HepG2 (cell line): ENCODE measurements at regions not wholly inside any gene's neighbourhood (a gene's known extent, or its start where the extent isn't known, plus 50 kb on each side); places are given as distances from the start of the nearest gene placed in this dataset.

Source experiments
- ATAC-seq: fragments of 200-7000 bp; cut with Tn5 transposase; 3 replicates; pipeline ENCODE4 v1.9.1; 2020; ENCODE audit warnings: mild to moderate bottlenecking, moderate library complexity
- BruUV-seq: library from RNA; stranded (reverse); fragments of 400-500 nt; replicated peaks from 2 replicates; lab custom pipeline; 2021; lab: Mats Ljungman, UMichigan
- CTCF ChIA-PET: fragments of 300-600 bp; formaldehyde crosslinking; extraction: SDS; loops from one replicate; lab custom pipeline; 2021; ENCODE audit warnings: low total read pairs, inconsistent platforms, low intra/inter-chr PET ratio; lab: Yijun Ruan, JAX
- POLR2A ChIA-PET: fragments of 350-600 bp; sonication (Branson Sonifier 250); formaldehyde crosslinking; loops from one replicate; lab custom pipeline; 2020; ENCODE audit warnings: antibody characterized with exemption, inconsistent platforms; lab: Yijun Ruan, JAX
- DNase-seq: peaks from one replicate; pipeline ENCODE4 v3.0.0-alpha.2; 2015; ENCODE audit warnings: low spot score
- FAIRE-seq: peaks from 3 replicates; lab custom pipeline; 2011; peaks lifted over from hg19 to GRCh38; lab: Jason Lieb, UNC
- H2AFZ ChIP-seq: one replicate; pipeline ENCODE4 v1.6.1; 2011; ENCODE audit warnings: low read length, inconsistent platforms
- H3K27ac ChIP-seq: fragments of 300-600 bp; 3 replicates; pipeline ENCODE4 v1.8.0; 2011; ENCODE audit warnings: mixed run types, mild to moderate bottlenecking, mixed read lengths, low read length, inconsistent platforms; ENCODE audit not compliant: insufficient read depth; ENCODE audit errors: extremely low read length
- H3K27me3 ChIP-seq, 2 experiments: fragments of 200-600 bp in 1 of 2; 2 replicates in 1 of 2; 3 replicates in 1 of 2; pipeline versions ENCODE4 v1.6.0 to v1.8.0; 2011; ENCODE audit warnings: low read length in 2 of 2, mild to moderate bottlenecking in 2 of 2, moderate library complexity in 2 of 2, inconsistent platforms in 1 of 2; ENCODE audit not compliant: insufficient read depth in 2 of 2, control insufficient read depth in 1 of 2
- H3K36me3 ChIP-seq, 2 experiments: fragments of 200-600 bp in 1 of 2; replicated peaks in 1 of 2; 2 replicates in 1 of 2; 3 replicates in 1 of 2; pipeline versions ENCODE4 v1.5.1 to v1.8.0; 2011; ENCODE audit warnings: low read length in 2 of 2, inconsistent platforms in 1 of 2; ENCODE audit not compliant: insufficient read depth in 2 of 2, control insufficient read depth in 1 of 2
- H3K4me1 ChIP-seq: 2 replicates; pipeline ENCODE4 v1.5.1; 2012; ENCODE audit warnings: low read length, inconsistent platforms; ENCODE audit not compliant: insufficient read depth
- H3K4me2 ChIP-seq: 2 replicates; pipeline ENCODE4 v1.6.0; 2011; ENCODE audit warnings: low read depth, low read length, inconsistent platforms
- H3K4me3 ChIP-seq, 3 experiments: fragments of 200-600 bp in 1 of 3; sonication (generic), shearing (Covaris generic) in 1 of 3; replicated peaks in 1 of 3; 2 replicates each; pipeline ENCODE4 v1.5.1; 2011 to 2016; ENCODE audit warnings: low read length in 3 of 3, inconsistent platforms in 2 of 3, low read depth in 2 of 3, mild to moderate bottlenecking in 2 of 3, control low read depth in 1 of 3, mixed read lengths in 1 of 3; ENCODE audit not compliant: insufficient read depth in 1 of 3
- H3K79me2 ChIP-seq: one replicate; pipeline ENCODE4 v1.6.1; 2011; ENCODE audit warnings: low read length, inconsistent platforms; ENCODE audit not compliant: insufficient read depth
- H3K9ac ChIP-seq: 2 replicates; pipeline ENCODE4 v1.6.0; 2011; ENCODE audit warnings: mild to moderate bottlenecking, low read depth, low read length, inconsistent platforms; ENCODE audit not compliant: insufficient read depth
- H3K9me3 ChIP-seq: 2 replicates; pipeline ENCODE4 v1.5.1; 2012; ENCODE audit warnings: mild to moderate bottlenecking, low read length
- H4K20me1 ChIP-seq: 2 replicates; pipeline ENCODE4 v1.6.0; 2011; ENCODE audit warnings: inconsistent platforms, mild to moderate bottlenecking, low read length, moderate library complexity; ENCODE audit not compliant: insufficient read depth
- CCDC6 ChIP-seq: sonication (generic); formaldehyde crosslinking; IDR thresholded peaks from 2 replicates; pipeline ENCODE4 v1.8.1; 2022; ENCODE audit warnings: mild to moderate bottlenecking, missing genetic modification reagents, moderate library complexity
- GATA4 ChIP-seq: sonication (generic); IDR thresholded peaks from 2 replicates; pipeline ENCODE4 v1.6.1; 2016; ENCODE audit warnings: antibody characterized with exemption, low read depth, borderline replicate concordance
- HNRNPUL1 ChIP-seq: fragments of 200-400 bp; formaldehyde crosslinking; IDR thresholded peaks from 2 replicates; pipeline ENCODE4 v1.6.1; 2017; ENCODE audit warnings: low read depth, mild to moderate bottlenecking, low read length, moderate library complexity
- MAFK ChIP-seq, 2 experiments: IDR thresholded peaks in 1 of 2; conservative IDR thresholded peaks in 1 of 2; 2 replicates each; pipeline ENCODE4 v1.6.1; 2011; ENCODE audit warnings: improper control_type of control experiment in 2 of 2, low read length in 2 of 2
- NFE2 ChIP-seq: sonication (generic); formaldehyde crosslinking; IDR thresholded peaks from 2 replicates; pipeline ENCODE4 v1.4.0; 2020; ENCODE audit warnings: missing genetic modification reagents
- NR2F1 ChIP-seq, 2 experiments: fragments of 450-650 bp in 1 of 2; formaldehyde crosslinking in 1 of 2; IDR thresholded peaks; 2 replicates each; pipeline versions ENCODE4 v1.5.0 to v1.6.1; 2016 to 2020; ENCODE audit warnings: mild to moderate bottlenecking in 1 of 2, missing compliant biosample characterization in 1 of 2, missing genetic modification reagents in 1 of 2, moderate library complexity in 1 of 2
- PCBP1 ChIP-seq: fragments of 200-400 bp; formaldehyde crosslinking; IDR thresholded peaks from 2 replicates; pipeline ENCODE4 v1.6.1; 2017; ENCODE audit warnings: mild to moderate bottlenecking, low read depth, low read length, borderline replicate concordance
- RBFOX2 ChIP-seq: fragments of 200-400 bp; formaldehyde crosslinking; IDR thresholded peaks from 2 replicates; pipeline ENCODE4 v1.6.1; 2017; ENCODE audit warnings: low read depth, mild to moderate bottlenecking, low read length
- SETDB1 ChIP-seq: sonication (generic); formaldehyde crosslinking; IDR thresholded peaks from 2 replicates; pipeline ENCODE4 v1.5.1; 2020; ENCODE audit warnings: missing genetic modification reagents, mild to moderate bottlenecking, borderline replicate concordance
- SKI ChIP-seq: fragments of 450-650 bp; IDR thresholded peaks from one replicate; pipeline ENCODE4 v1.6.1; 2018; ENCODE audit warnings: mild to moderate bottlenecking; ENCODE audit not compliant: partially characterized antibody
- SMARCC2 ChIP-seq: fragments of 450-650 bp; IDR thresholded peaks from 2 replicates; pipeline ENCODE4 v1.6.1; 2017; ENCODE audit warnings: antibody characterized with exemption, mild to moderate bottlenecking
- SPEN ChIP-seq: sonication (generic); formaldehyde crosslinking; IDR thresholded peaks from 2 replicates; pipeline ENCODE4 v1.5.1; 2020; ENCODE audit warnings: low read depth, mild to moderate bottlenecking, missing genetic modification reagents
- YEATS4 ChIP-seq: sonication (generic); formaldehyde crosslinking; IDR thresholded peaks from 2 replicates; pipeline ENCODE4 v1.4.0; 2020; ENCODE audit warnings: missing genetic modification reagents, borderline replicate concordance
- ZKSCAN5 ChIP-seq: sonication (generic); formaldehyde crosslinking; IDR thresholded peaks from 2 replicates; pipeline ENCODE4 v1.5.1; 2020; ENCODE audit warnings: mild to moderate bottlenecking, missing genetic modification reagents
- ZNF407 ChIP-seq: sonication (generic); formaldehyde crosslinking; IDR thresholded peaks from one replicate; pipeline ENCODE4 v1.5.1; 2020; ENCODE audit warnings: mild to moderate bottlenecking, missing genetic modification reagents; ENCODE audit errors: not compliant biosample characterization
- ZNF430 ChIP-seq: sonication (generic); formaldehyde crosslinking; IDR thresholded peaks from 2 replicates; pipeline ENCODE4 v1.9.0; 2021; ENCODE audit warnings: mild to moderate bottlenecking, missing genetic modification reagents
- ZNF44 ChIP-seq: sonication (generic); formaldehyde crosslinking; IDR thresholded peaks from 2 replicates; pipeline ENCODE4 v1.5.1; 2020; ENCODE audit warnings: mild to moderate bottlenecking, missing genetic modification reagents
- ZNF543 ChIP-seq: sonication (generic); formaldehyde crosslinking; IDR thresholded peaks from 2 replicates; pipeline ENCODE4 v1.4.0; 2020; ENCODE audit warnings: mild to moderate bottlenecking, missing genetic modification reagents
- WGBS: methylation state at CpG from one replicate; pipeline ENCODE4 v1.1.6; 2017; ENCODE audit warnings: low lambda C conversion rate; 5-methylcytosine and 5-hydroxymethylcytosine counted together
- in situ Hi-C: cut with HindIII; loops from 2 replicates; pipeline ENCODE4 v1.10.0; 2017; ENCODE audit warnings: low pct_unique_long_range_greater_than_20kb; ENCODE audit not compliant: extremely low pct_ligation_motif_present
- intact Hi-C: fragments of 100-400 bp; cut with micrococcal nuclease; formaldehyde crosslinking; loops from one replicate; pipeline ENCODE4 v1.10.0; 2022; ENCODE audit not compliant: unreplicated experiment

GRCh38 chr20:24730750-24731149 lies 218.3 kb upstream of the CST7 start:
- ChIA-PET CTCF (no interaction called here), POLR2A (no interaction called here)
- Histone ChIP-seq H2AFZ (no peak overlapping the region), H3K4me2 (no peak overlapping the region), H3K79me2 (no peaks in the 10 kb centered on the region), H3K9me3 (no peaks in the 10 kb centered on the region), H3K27ac (no peak overlapping the region), H3K4me3 (no peak overlapping the region), H3K27me3 (peaks cover 2 to 29% of the 10 kb centered on the region in 2 experiments; a peak in 4 of 5 replicates), H3K9ac (no peak overlapping the region), H3K4me1 (peaks cover 4% of the 10 kb centered on the region; the same call in 1 of the 2 replicates), H3K36me3 (no peaks in the 10 kb centered on the region), H4K20me1 (no peaks in the 10 kb centered on the region)
- WGBS = 57% methylated on average over 10 of the region's 10 CpGs
- ATAC-seq = no peak
- TF ChIP-seq RBFOX2 (no peak), NFE2 (no peak), SMARCC2 (no peak), ZNF430 (CRISPR knock-in tag) (no peak), ZNF44 (CRISPR knock-in tag) (no peak), SPEN (CRISPR knock-in tag) (no peak), MAFK (conservative IDR thresholded peaks at IDR 0.05 in 1 of 2, IDR thresholded peaks at IDR 0.05 in 1 of 2; ENCODE audit: low read length in 2 of 2) (no peak), GATA4 (no peak), YEATS4 (CRISPR knock-in tag) (no peak), ZNF407 (no peak), SETDB1 (no peak), NR2F1 (CRISPR knock-in tag; IDR thresholded peaks at IDR 0.05) (no peak), HNRNPUL1 (no peak), ZNF543 (CRISPR knock-in tag) (no peak), CCDC6 (no peak), PCBP1 (no peak), ZKSCAN5 (CRISPR knock-in tag) (no peak), SKI (no peak)
- FAIRE-seq = no peak
- in situ Hi-C loops = no loop called here
- no peak for DNase-seq
- BruUV-seq = no TSS peak
- intact Hi-C loops = no loop called here
